ENCODE measurements at regions not wholly inside any gene's neighbourhood (a gene's known extent, or its start where the extent isn't known, plus 50 kb on each side); places are given as distances from the start of the nearest gene placed in this dataset.

DNA sequence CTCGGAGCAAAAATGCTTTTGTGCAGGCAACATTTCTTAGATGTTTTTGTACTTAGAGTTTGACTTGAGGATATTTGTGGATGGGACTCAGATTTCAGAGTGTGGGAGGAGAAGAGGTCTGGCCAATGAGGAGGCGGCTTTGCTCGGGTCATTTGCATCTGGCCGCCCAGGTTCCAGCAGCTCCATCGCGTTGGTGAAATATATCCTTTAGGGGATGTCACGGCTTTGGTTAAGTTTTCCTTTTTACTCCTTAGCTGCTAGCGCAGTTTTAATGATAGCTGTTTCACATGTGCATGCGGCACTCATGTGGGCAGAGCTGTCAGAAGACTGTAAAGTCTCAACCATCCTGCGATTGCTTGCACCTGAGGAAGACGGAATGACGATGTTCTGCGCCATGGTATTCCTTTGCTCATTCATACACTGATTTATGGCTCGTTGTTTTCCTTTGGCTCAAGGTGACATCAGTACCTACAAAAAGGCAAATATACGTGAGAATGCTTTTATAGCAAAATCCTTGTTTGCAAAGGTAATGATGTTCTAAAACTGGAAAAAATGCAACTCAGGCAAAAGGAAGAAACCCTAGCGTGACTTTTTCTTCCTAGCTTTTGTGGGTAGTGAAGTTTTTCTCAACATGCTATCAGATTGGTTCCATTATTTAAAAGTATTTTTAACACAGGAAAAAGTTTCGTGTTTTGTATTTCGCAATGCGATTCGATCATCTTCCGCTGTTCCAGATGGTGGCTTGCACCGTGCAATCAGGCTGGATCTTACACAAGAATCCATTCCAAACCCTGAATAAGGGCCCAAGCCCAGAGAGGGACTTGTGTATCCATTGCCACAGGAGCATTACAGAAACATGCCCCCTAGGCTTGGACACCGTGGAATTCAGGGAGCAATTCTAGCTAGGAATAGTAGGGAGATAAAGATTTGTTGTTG is 70.5 kb upstream of the ZNF516 start:
- peak overlapping the region; percentile 85 for H3K4me2 ChIP-seq (ENCODE audit: unreplicated experiment)
- H3K79me2 ChIP-seq (ENCODE audit: insufficient read depth), result no peaks in the 10 kb centered on the region; the same call in 1 of the 2 replicates
- in situ Hi-C loops (cut with MboI), result no loop called here
- H3K9me2 ChIP-seq (ENCODE audit: insufficient read depth), result no peaks in the 10 kb centered on the region
- H3K9ac ChIP-seq, result peak overlapping the region; percentile 81
- H3K36me3 ChIP-seq (ENCODE audit: low read depth), result no peaks in the 10 kb centered on the region
- peak overlapping the region; percentile 96 for H3K27ac ChIP-seq
- H3K4me1 ChIP-seq (ENCODE audit: insufficient read depth), result peaks cover 21% of the 10 kb centered on the region
- H3K4me3 ChIP-seq, result peak overlapping the region; percentile 76
- 1% methylated on average over 23 of the region's 23 CpGs for WGBS, 2 experiments (ENCODE audit: low coverage in 1 of 2, low lambda C conversion rate in 2 of 2, missing lambda C conversion rate in 2 of 2)
- peak; percentile 96 for DNase-seq
- H3K27me3 ChIP-seq (replicated peaks; ENCODE audit: insufficient read depth), result no peaks in the 10 kb centered on the region
- peak overlapping the region; percentile 66 for H2AFZ ChIP-seq
- H4K20me1 ChIP-seq (ENCODE audit: insufficient read depth), result no peaks in the 10 kb centered on the region
- TF ChIP-seq EZH2 (IDR thresholded peaks at IDR 0.05; ENCODE audit: insufficient read depth, poor library complexity, severe bottlenecking) (no peak), EZH2phosphoT487 (IDR thresholded peaks at IDR 0.05; ENCODE audit: insufficient read depth, low read depth) (no peak)
- H3K9me3 ChIP-seq (ENCODE audit: low read depth), result no peaks in the 10 kb centered on the region
- peaks cover 23% of the 10 kb centered on the region for H3F3A ChIP-seq (ENCODE audit: insufficient read depth)

GRCh38 chr18:76564655-76565237 is 69.7 kb upstream of the ZNF516 start:
- no peak for TF ChIP-seq EZH2 (IDR thresholded peaks at IDR 0.05; ENCODE audit: insufficient read depth, poor library complexity, severe bottlenecking)
- no peak for TF ChIP-seq EZH2phosphoT487 (IDR thresholded peaks at IDR 0.05; ENCODE audit: insufficient read depth, low read depth)
- H3K4me3 ChIP-seq, result peak overlapping the region; percentile 76
- in situ Hi-C loops (cut with MboI), result no loop called here

DNA sequence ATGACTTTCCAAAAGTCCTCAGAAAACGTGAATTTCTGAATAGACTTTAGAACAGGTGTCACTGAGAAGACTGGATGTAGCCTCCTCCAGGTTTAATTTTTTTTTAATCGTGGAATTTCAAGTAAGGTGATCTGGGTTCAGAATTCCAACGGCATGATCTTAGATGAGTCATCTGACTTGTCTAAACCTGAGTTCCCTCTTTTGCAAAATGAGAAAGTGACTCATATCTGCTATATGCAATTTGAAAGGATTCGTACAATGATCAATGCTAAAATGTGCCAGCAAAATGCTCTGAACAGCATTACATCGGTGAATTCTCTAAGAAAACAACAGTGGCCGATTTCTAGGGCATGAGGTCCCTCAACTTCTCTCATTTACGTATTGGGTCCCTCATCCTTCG is 69.1 kb upstream of the ZNF516 start:
- no peaks in the 10 kb centered on the region for H3K27me3 ChIP-seq (replicated peaks; ENCODE audit: insufficient read depth)
- in situ Hi-C loops (cut with MboI), result no loop called here
- H3K9ac ChIP-seq, result peak overlapping the region; percentile 81
- H3F3A ChIP-seq (ENCODE audit: insufficient read depth), result peaks cover 23% of the 10 kb centered on the region
- H3K79me2 ChIP-seq (ENCODE audit: insufficient read depth), result no peaks in the 10 kb centered on the region; the same call in 1 of the 2 replicates
- H3K36me3 ChIP-seq (ENCODE audit: low read depth), result no peaks in the 10 kb centered on the region
- peak; percentile 78 for DNase-seq
- TF ChIP-seq EZH2 (IDR thresholded peaks at IDR 0.05; ENCODE audit: insufficient read depth, poor library complexity, severe bottlenecking), result no peak
- no peak for TF ChIP-seq EZH2phosphoT487 (IDR thresholded peaks at IDR 0.05; ENCODE audit: insufficient read depth, low read depth)
- 49 to 56% methylated on average over 8 of the region's 8 CpGs for WGBS, 2 experiments (ENCODE audit: low coverage in 1 of 2, low lambda C conversion rate in 2 of 2, missing lambda C conversion rate in 2 of 2)
- peak overlapping the region; percentile 96 for H3K27ac ChIP-seq
- peak overlapping the region; percentile 66 for H2AFZ ChIP-seq
- peaks cover 21% of the 10 kb centered on the region for H3K4me1 ChIP-seq (ENCODE audit: insufficient read depth)
- H3K9me3 ChIP-seq (ENCODE audit: low read depth), result no peaks in the 10 kb centered on the region
- no peaks in the 10 kb centered on the region for H4K20me1 ChIP-seq (ENCODE audit: insufficient read depth)
- H3K4me3 ChIP-seq, result peak overlapping the region; percentile 76
- H3K9me2 ChIP-seq (ENCODE audit: insufficient read depth), result no peaks in the 10 kb centered on the region
- H3K4me2 ChIP-seq (ENCODE audit: unreplicated experiment), result peak overlapping the region; percentile 85

More at GRCh38 chr18:76564655-76565237, 69.7 kb upstream of the ZNF516 start:
- no peaks in the 10 kb centered on the region for H3K9me3 ChIP-seq (ENCODE audit: low read depth)
- WGBS, 2 experiments (ENCODE audit: low coverage in 1 of 2, low lambda C conversion rate in 2 of 2, missing lambda C conversion rate in 2 of 2), result 5 to 7% methylated on average over 4 of the region's 4 CpGs
- H4K20me1 ChIP-seq (ENCODE audit: insufficient read depth), result no peaks in the 10 kb centered on the region
- H3K36me3 ChIP-seq (ENCODE audit: low read depth), result no peaks in the 10 kb centered on the region
- H3K9me2 ChIP-seq (ENCODE audit: insufficient read depth), result no peaks in the 10 kb centered on the region
- peak overlapping the region; percentile 81 for H3K9ac ChIP-seq
- peaks cover 21% of the 10 kb centered on the region for H3K4me1 ChIP-seq (ENCODE audit: insufficient read depth)
- peak overlapping the region; percentile 85 for H3K4me2 ChIP-seq (ENCODE audit: unreplicated experiment)
- no peaks in the 10 kb centered on the region for H3K27me3 ChIP-seq (replicated peaks; ENCODE audit: insufficient read depth)
- peak overlapping the region; percentile 66 for H2AFZ ChIP-seq
- no peaks in the 10 kb centered on the region; the same call in 1 of the 2 replicates for H3K79me2 ChIP-seq (ENCODE audit: insufficient read depth)
- DNase-seq, result no peak
- peaks cover 23% of the 10 kb centered on the region for H3F3A ChIP-seq (ENCODE audit: insufficient read depth)
- peak overlapping the region; percentile 96 for H3K27ac ChIP-seq

GRCh38 chr18:76562286-76563122 is 67.5 kb upstream of the ZNF516 start:
- Histone ChIP-seq H3K4me3 (no peak overlapping the region), H3K4me1 (ENCODE audit: insufficient read depth) (peaks cover 21% of the 10 kb centered on the region), H2AFZ (no peak overlapping the region), H3F3A (ENCODE audit: insufficient read depth) (peaks cover 23% of the 10 kb centered on the region), H3K9me3 (ENCODE audit: low read depth) (no peaks in the 10 kb centered on the region), H3K9ac (no peak overlapping the region), H3K79me2 (ENCODE audit: insufficient read depth) (no peaks in the 10 kb centered on the region; the same call in 1 of the 2 replicates), H3K27me3 (replicated peaks; ENCODE audit: insufficient read depth) (no peaks in the 10 kb centered on the region), H3K4me2 (ENCODE audit: unreplicated experiment) (no peak overlapping the region), H3K27ac (no peak overlapping the region), H4K20me1 (ENCODE audit: insufficient read depth) (no peaks in the 10 kb centered on the region), H3K36me3 (ENCODE audit: low read depth) (no peaks in the 10 kb centered on the region), H3K9me2 (ENCODE audit: insufficient read depth) (no peaks in the 10 kb centered on the region)
- no peak for TF ChIP-seq EZH2phosphoT487 (IDR thresholded peaks at IDR 0.05; ENCODE audit: insufficient read depth, low read depth)
- no peak for TF ChIP-seq EZH2 (IDR thresholded peaks at IDR 0.05; ENCODE audit: insufficient read depth, poor library complexity, severe bottlenecking)
- WGBS, 2 experiments (ENCODE audit: low coverage in 1 of 2, low lambda C conversion rate in 2 of 2, missing lambda C conversion rate in 2 of 2), result 95% methylated on average over 30 of the region's 30 CpGs
- in situ Hi-C loops (cut with MboI), result no loop called here
- DNase-seq, result no peak
